Stimulated activated CD4-positive, alpha-beta T cell treated with anti-CD3 and anti-CD28 coated beads, Interleukin-4, amount 100 ng/mL, for 4 hours (primary cell): ENCODE measurements at regions not wholly inside any gene's neighbourhood (a gene's known extent, or its start where the extent isn't known, plus 50 kb on each side); places are given as distances from the start of the nearest gene placed in this dataset.

Experiments used
- DNase-seq, 2 experiments: peaks; one replicate each; pipeline ENCODE4 v3.0.0-alpha.2; 2020

DNA sequence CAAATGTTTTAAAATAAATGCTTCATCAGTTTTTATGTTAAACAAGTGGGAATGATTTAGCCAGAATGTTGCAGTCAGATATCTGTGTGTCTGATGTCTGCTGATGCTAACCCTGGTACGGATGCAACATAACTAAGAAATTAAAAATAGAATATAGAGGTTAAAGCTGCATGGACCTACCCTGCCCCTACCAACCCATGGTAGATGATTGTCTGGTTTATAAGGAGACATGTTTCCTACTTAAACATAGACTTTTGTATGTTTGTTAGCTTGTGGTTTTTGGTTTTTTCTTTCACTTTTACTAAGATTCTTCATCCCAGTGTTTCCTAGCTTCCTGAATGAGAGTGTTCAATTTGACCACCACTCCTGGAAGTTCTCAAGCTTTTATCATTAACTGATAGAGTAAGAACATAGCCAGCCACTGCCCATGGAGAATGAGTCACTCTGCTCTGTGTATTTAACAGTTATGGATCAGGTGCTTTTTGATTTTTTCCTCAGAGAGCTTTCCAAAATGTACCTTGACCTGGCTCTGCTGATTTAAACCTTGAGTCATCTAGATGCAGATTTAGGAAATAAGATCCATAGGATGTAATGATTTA, 70.7 kb upstream of the VEPH1 start:
- DNase-seq = no peak

GRCh38 chr3:157573281-157573680, 70.1 kb upstream of the VEPH1 start:
- DNase-seq = no peak

DNA sequence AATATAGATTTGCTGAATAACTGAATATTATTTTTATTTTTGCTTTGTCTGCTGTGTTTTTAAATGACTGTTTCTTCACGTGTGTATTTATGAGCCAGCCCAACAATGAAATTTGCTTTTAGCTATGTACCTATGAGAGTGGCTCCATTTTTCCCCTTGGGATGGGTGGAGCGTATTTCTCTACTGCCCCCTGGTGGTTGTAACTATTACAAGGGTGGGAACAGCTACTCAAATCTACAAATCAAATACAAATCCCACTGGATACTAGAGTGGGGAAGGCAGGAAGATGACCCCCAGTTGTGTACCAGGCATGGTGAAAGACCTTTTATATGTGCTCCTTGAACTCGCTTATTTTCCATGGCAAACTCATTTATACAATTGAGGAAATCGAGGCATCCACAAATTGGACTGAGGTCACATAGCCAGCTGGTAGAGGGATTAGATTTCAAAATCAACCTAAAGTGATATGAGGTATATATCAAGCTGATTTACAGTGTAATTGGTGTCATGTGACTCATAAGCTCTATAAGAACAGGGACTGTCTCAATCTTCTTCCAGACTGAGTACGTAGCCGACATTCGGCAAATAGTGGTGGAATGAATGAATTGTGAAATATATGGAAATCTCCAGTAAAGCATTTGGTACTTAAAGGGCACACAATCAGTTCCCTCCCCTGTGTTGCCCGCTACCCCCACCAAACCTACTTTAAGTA, 69.5 kb upstream of the VEPH1 start:
- DNase-seq = no peak

DNA sequence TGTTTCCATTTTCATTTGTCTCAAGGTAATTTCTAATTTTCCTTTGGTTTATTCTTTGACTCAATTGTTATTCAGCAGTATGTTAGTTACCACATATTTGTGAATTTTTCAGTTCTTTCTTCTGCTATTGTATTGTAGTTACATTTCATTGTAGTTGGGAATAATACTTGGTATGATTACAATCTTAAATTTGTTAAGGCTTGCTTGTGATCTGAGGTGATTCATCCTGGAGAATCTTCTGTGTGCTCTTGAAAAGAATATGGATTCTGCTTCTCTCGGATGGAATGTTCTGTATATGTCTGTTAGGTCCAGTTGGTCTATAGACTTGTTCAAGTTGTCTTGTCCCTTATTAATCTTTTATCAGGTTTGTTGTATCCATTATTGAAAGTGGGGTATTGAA, 63.4 kb upstream of the VEPH1 start:
- no peak for DNase-seq

- DNase-seq = no peak
Measured at GRCh38 chr3:157559401-157559800, 56.2 kb upstream of the VEPH1 start.
